MM.1S (cell line): ENCODE measurements at regions not wholly inside any gene's neighbourhood (a gene's known extent, or its start where the extent isn't known, plus 50 kb on each side); places are given as distances from the start of the nearest gene placed in this dataset.

Source experiments
- CTCF ChIP-seq: fragments of 300-600 bp; sonication (generic); IDR thresholded peaks from 2 replicates; pipeline ENCODE4 v1.5.1; 2016; ENCODE audit warnings: antibody characterized with exemption, low read length, mixed read lengths
- EZH2 ChIP-seq: fragments of 300-600 bp; sonication (generic); optimal IDR thresholded peaks from 2 replicates; pipeline ENCODE3; 2017; ENCODE audit warnings: low read depth, mild to moderate bottlenecking, antibody characterized with exemption, low read length, mixed read lengths
- EZH2phosphoT487 ChIP-seq: fragments of 300-600 bp; sonication (generic); IDR thresholded peaks from 2 replicates; pipeline ENCODE4 v1.6.1; 2018; ENCODE audit warnings: antibody characterized with exemption, low read length

GRCh38 chr2:116416731-116417377 lies 1397.6 kb upstream of the DDX18 start:
- TF ChIP-seq CTCF: no peak
- TF ChIP-seq EZH2phosphoT487: no peak
- no peak for TF ChIP-seq EZH2
